Right cardiac atrium (tissue), 5 donors: ENCODE measurements at regions not wholly inside any gene's neighbourhood (a gene's known extent, or its start where the extent isn't known, plus 50 kb on each side); places are given as distances from the start of the nearest gene placed in this dataset.

Source experiments
- ATAC-seq, 2 donors: fragments of 200-7000 bp; cut with Tn5 transposase; one replicate each; pipeline versions ENCODE4 v1.8.0 to v1.9.1; 2020; ENCODE audit warnings: moderate library complexity in 2 of 2, mild to moderate bottlenecking in 1 of 2
- DNase-seq, 3 donors: peaks; one replicate each; pipeline ENCODE4 v3.0.0-alpha.2; 2020
- H3K27ac ChIP-seq: one replicate; pipeline ENCODE4 v1.5.1; 2013; ENCODE audit warnings: mild to moderate bottlenecking, low read length, control low read depth, moderate library complexity
- H3K27me3 ChIP-seq: one replicate; pipeline ENCODE4 v1.6.1; 2013; ENCODE audit not compliant: control insufficient read depth, insufficient read depth
- H3K4me1 ChIP-seq: one replicate; pipeline ENCODE4 v1.6.1; 2013; ENCODE audit warnings: low read length; ENCODE audit not compliant: control insufficient read depth, insufficient read depth
- H3K4me3 ChIP-seq: one replicate; pipeline ENCODE4 v1.5.1; 2013; ENCODE audit warnings: low read length, control low read depth
- H3K9me3 ChIP-seq: one replicate; pipeline ENCODE4 v1.6.1; 2013; ENCODE audit warnings: low read length; ENCODE audit not compliant: control insufficient read depth
- WGBS: extraction: QIAGEN DNeasy Blood & Tissue Kit; methylation state at CpG from one replicate; pipeline ENCODE4 v1.1.7; 2013; 5-methylcytosine and 5-hydroxymethylcytosine counted together
- intact Hi-C, 4 donors: fragments of 100-400 bp; cut with DNase I; formaldehyde crosslinking; loops; one replicate each; pipeline versions ENCODE4 v1.11.0 to v1.14.0; 2022 to 2023
- donor health status: healthy with polysubstance abuse.
- donor health status: DM: no; HTN: yes; CAD: no.
- donor health status: DM: no; HTN: no; CAD: no.
- donor health status: DM: no; HTN: yes; CAD: no; lungs with severe emphysema.
- donor health status: DM: yes; HTN: yes; CAD: no.

GRCh38 chr2:375956-376307, 88.0 kb upstream of the ALKAL2 start:
- 60% methylated on average over 3 of the region's 3 CpGs for WGBS
- ATAC-seq (no peak), DNase-seq (no peak)
- Histone ChIP-seq H3K4me3 (no peak overlapping the region), H3K4me1 (no peaks in the 10 kb centered on the region), H3K27ac (no peak overlapping the region), H3K9me3 (no peaks in the 10 kb centered on the region), H3K27me3 (no peaks in the 10 kb centered on the region)
- intact Hi-C loops: no loop called here

- WGBS: 59% methylated on average over 9 of the region's 9 CpGs
- H3K27me3 ChIP-seq: no peaks in the 10 kb centered on the region
- no peaks in the 10 kb centered on the region for H3K4me1 ChIP-seq
- intact Hi-C loops: no loop called here
- H3K4me3 ChIP-seq: no peak overlapping the region
- ATAC-seq (no peak), DNase-seq (no peak)
- H3K9me3 ChIP-seq: no peaks in the 10 kb centered on the region
- H3K27ac ChIP-seq: no peak overlapping the region
Measured at GRCh38 chr2:375270-375955, 87.5 kb upstream of the ALKAL2 start.

- H3K4me3 ChIP-seq: no peak overlapping the region
- 44% methylated on average over 5 of the region's 5 CpGs for WGBS
- DNase-seq (no peak), ATAC-seq (no peak)
- H3K27ac ChIP-seq: no peak overlapping the region
- no peaks in the 10 kb centered on the region for H3K4me1 ChIP-seq
- H3K27me3 ChIP-seq: no peaks in the 10 kb centered on the region
- H3K9me3 ChIP-seq: no peaks in the 10 kb centered on the region
- intact Hi-C loops: no loop called here
Measured at GRCh38 chr2:368386-368785, 80.5 kb upstream of the ALKAL2 start.

GRCh38 chr2:367246-367645, 79.4 kb upstream of the ALKAL2 start:
- H3K4me3 ChIP-seq: no peak overlapping the region
- no peaks in the 10 kb centered on the region for H3K27me3 ChIP-seq
- H3K4me1 ChIP-seq: no peaks in the 10 kb centered on the region
- WGBS: 84% methylated on average over 6 of the region's 6 CpGs
- intact Hi-C loops: no loop called here
- H3K9me3 ChIP-seq: no peaks in the 10 kb centered on the region
- DNase-seq (no peak), ATAC-seq (no peak)
- no peak overlapping the region for H3K27ac ChIP-seq

GRCh38 chr2:366706-367105, 78.8 kb upstream of the ALKAL2 start:
- no peak for ATAC-seq
- Histone ChIP-seq H3K27me3 (no peaks in the 10 kb centered on the region), H3K27ac (no peak overlapping the region), H3K4me1 (no peaks in the 10 kb centered on the region), H3K9me3 (no peaks in the 10 kb centered on the region), H3K4me3 (no peak overlapping the region)
- DNase-seq: no peak
- intact Hi-C loops: no loop called here
- 84% methylated on average over 11 of the region's 11 CpGs for WGBS

- WGBS: 85% methylated on average over 28 of the region's 28 CpGs
- no peak for ATAC-seq
- no peaks in the 10 kb centered on the region for H3K4me1 ChIP-seq
Measured at GRCh38 chr2:365367-366275, 77.7 kb upstream of the ALKAL2 start.

GRCh38 chr2:363824-364470, 76.1 kb upstream of the ALKAL2 start:
- 85% methylated on average over 24 of the region's 24 CpGs for WGBS
- Histone ChIP-seq H3K4me1 (no peaks in the 10 kb centered on the region), H3K9me3 (no peaks in the 10 kb centered on the region), H3K27me3 (no peaks in the 10 kb centered on the region), H3K4me3 (no peak overlapping the region), H3K27ac (no peak overlapping the region)
- ATAC-seq (no peak), DNase-seq (no peak)
- intact Hi-C loops: no loop called here

More at GRCh38 chr2:365367-366275, 77.7 kb upstream of the ALKAL2 start:
- H3K9me3 ChIP-seq: no peaks in the 10 kb centered on the region
- H3K27me3 ChIP-seq: no peaks in the 10 kb centered on the region
- H3K4me3 ChIP-seq: no peak overlapping the region
- intact Hi-C loops: no loop called here
- DNase-seq: no peak
- H3K27ac ChIP-seq: no peak overlapping the region

GRCh38 chr2:362924-363323, 75.0 kb upstream of the ALKAL2 start:
- no peaks in the 10 kb centered on the region for H3K4me1 ChIP-seq
- DNase-seq (no peak), ATAC-seq (no peak)
- H3K27ac ChIP-seq: no peak overlapping the region
- no peaks in the 10 kb centered on the region for H3K9me3 ChIP-seq
- no peaks in the 10 kb centered on the region for H3K27me3 ChIP-seq
- H3K4me3 ChIP-seq: no peak overlapping the region
- 56% methylated on average over 5 of the region's 5 CpGs for WGBS
- intact Hi-C loops: no loop called here

- WGBS: 76% methylated on average over 4 of the region's 4 CpGs
- intact Hi-C loops: no loop called here
- no peak for ATAC-seq
Measured at GRCh38 chr2:360124-360523, 72.2 kb upstream of the ALKAL2 start.

GRCh38 chr2:359047-359446, 71.2 kb upstream of the ALKAL2 start:
- H3K4me3 ChIP-seq: no peak overlapping the region
- no peak overlapping the region for H3K27ac ChIP-seq
- 32% methylated on average over 5 of the region's 5 CpGs for whole genome bisulfite sequencing
- DNase-seq (no peak), ATAC-seq (no peak)
- intact Hi-C loops: no loop called here
- H3K9me3 ChIP-seq: no peaks in the 10 kb centered on the region
- H3K4me1 ChIP-seq: no peaks in the 10 kb centered on the region
- no peaks in the 10 kb centered on the region for H3K27me3 ChIP-seq

More at GRCh38 chr2:360124-360523, 72.2 kb upstream of the ALKAL2 start:
- H3K4me1 ChIP-seq: no peaks in the 10 kb centered on the region
- no peaks in the 10 kb centered on the region for H3K27me3 ChIP-seq
- no peak overlapping the region for H3K27ac ChIP-seq
- DNase-seq: no peak
- no peaks in the 10 kb centered on the region for H3K9me3 ChIP-seq
- no peak overlapping the region for H3K4me3 ChIP-seq

- Histone ChIP-seq H3K4me3 (no peak overlapping the region), H3K9me3 (no peaks in the 10 kb centered on the region), H3K4me1 (no peaks in the 10 kb centered on the region), H3K27ac (no peak overlapping the region), H3K27me3 (no peaks in the 10 kb centered on the region)
- 56% methylated on average over 2 of the region's 2 CpGs for WGBS
- no peak for ATAC-seq
- intact Hi-C loops: no loop called here
- no peak for DNase-seq
Measured at GRCh38 chr2:357811-358210, 69.9 kb upstream of the ALKAL2 start.
